ENCODE measurements at regions not wholly inside any gene's neighbourhood (a gene's known extent, or its start where the extent isn't known, plus 50 kb on each side); places are given as distances from the start of the nearest gene placed in this dataset.
"Not testable (repeated sequence)": the region's sequence is repeated elsewhere in the genome, so short reads cannot be mapped to it uniquely, and the experiment has no call there.

- DNase-seq, result no peak
Measured at GRCh38 chr9:11549311-11549794, 936.6 kb upstream of the PTPRD start.

DNA sequence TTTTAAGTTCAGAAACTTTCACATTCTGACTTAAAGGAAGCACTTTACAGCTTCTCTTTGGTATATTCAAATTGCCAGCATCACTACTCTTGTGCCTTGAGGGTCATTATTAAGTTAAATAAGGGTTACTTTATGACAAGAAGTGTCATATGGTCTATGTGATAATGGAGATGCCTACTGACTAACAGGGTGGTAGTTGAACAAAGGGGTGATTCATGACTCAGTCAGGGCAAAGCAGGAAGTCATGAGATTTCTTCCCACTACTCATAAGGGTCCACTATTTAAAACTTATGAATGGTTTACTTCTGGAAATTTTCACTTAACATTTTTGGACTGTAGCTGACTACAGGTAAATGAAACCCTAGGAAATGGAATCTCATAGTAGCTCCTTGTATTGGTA is 938.3 kb upstream of the PTPRD start:
- DNase-seq, result no peak

DNA sequence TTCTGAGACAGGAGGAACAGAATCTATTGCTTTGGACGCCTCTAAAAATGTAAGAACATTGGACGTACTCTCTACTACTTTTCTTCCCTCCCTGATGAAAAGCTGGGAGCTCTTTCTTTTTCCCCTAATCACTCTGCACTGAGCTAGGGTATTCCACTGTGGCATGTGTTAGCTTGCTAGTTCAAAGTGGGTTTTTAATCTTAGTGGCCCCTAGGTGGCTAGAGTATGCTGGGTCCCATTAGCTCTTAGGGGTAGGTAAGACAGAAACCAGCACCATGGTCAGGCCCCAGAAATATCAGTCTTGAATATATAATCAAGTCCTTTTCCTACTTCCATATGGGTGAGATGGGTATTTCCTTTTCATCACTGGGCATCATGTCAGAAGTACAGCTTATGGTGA is 945.2 kb upstream of the PTPRD start:
- no peak for DNase-seq

GRCh38 chr9:11559001-11559776 is 946.4 kb upstream of the PTPRD start:
- no peak for DNase-seq

DNA sequence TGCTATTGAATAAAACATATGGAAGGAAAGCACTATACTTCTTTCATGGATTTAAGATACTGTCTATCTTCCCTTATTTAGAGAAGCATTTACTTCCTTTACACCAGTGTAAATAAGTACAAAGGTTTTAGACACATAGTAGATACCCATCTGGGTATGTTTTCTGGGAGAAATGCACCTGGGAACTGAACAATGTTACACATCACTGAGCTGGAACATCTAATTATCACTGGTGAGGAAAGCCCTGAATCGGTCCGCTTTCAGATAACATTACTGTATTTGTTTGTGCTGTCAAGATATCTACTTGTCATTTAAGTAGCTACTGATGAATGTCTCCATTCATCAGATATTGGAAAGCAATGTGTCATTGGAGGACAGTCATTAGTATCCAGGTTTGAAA is 964.7 kb upstream of the PTPRD start:
- no peak for DNase-seq

DNA sequence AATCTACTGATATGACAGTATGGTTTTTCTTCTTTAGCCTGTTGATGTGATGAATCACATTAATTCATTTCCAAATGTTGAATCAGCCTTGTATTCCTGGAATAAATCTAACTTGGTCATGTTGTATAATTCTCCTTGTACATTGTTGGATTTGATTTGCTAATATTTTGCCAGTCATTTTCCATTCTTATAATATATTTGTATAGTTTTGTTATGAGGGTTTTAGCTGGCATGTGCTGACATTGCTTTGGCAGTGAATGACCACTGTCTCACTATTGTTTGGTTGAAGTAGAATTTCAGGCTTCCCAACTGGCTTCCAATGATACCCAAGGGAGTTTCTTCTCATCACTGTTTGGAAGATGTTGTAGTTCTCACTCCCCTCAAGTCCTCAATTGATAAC is 983.0 kb upstream of the PTPRD start:
- no peak for DNase-seq

DNA sequence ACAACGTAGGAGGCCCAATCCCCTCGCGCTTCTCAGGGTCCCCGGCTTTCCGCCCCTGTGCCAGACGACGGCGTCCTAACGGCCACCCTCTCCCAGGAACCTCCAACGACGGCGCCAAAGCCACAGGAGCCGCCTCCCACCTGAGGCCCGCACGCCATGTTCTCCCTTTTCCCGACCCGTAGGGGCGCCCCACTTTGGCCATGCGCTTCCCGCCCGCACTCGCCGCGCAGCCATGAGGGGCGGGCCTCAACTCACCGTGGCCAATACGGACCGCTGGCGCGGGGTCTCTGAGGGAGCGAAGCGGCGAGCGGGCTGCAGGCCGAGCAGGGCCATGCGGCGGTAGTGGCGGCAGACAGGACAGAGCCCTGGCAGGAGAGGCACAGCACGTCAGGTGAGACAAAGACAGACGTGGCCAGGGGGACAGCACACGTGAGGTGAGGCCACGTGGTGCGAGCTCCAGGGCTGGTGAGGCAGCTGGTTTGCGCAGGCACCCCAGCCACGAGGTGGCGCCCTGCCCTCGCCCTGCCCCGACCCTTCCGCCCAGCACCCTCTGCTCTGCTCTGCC is 1005.5 kb upstream of the PTPRD start:
- no peak for DNase-seq

DNA sequence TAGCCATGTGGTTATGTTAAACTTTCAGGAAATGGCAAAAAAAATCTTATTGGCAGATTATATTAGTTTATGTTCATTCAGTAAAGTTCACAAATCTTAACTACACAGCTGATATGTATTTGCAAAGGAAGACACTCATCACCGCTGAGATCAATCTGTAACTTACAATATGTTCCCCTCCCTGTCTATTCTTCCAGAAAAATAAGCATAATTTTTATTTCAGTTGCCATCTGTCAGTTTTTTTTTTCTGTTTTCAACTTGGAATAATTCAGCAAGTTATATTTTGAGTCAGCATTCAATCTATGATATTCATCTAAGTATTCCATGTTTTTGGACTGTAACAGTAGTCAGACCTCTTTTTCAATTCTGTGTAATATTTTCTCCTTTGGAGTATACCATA is 1019.9 kb upstream of the PTPRD start:
- DNase-seq, result no peak

GRCh38 chr9:11646831-11647230 is 1034.0 kb upstream of the PTPRD start:
- DNase-seq, result no peak

- DNase-seq, result no peak
Measured at GRCh38 chr9:11653867-11654266, 1039.3 kb upstream of the TYRP1 start.

- no peak for DNase-seq
Measured at GRCh38 chr9:11663913-11664312, 1029.3 kb upstream of the TYRP1 start.

- no peak for DNase-seq
Measured at GRCh38 chr9:11676821-11677220, 1016.4 kb upstream of the TYRP1 start.

DNA sequence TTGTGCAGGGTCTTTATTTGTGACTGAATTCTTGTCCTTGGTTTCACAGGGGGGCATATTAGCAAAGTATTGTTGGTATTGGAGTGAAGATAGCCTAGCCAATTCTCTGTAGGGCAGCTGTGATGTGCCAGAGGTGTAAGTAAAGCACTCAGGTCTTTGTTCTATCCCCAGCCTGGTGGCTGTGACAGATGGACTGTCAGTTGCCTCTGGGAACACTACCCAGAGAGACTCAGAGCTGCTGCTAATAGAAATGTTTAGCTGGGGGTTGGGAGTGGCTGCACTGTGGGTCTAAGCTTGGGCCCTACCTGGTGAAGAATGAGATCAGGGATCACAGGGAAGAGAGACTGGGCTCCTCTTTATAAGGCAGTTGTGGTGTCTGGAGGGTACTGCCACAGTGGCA is 1006.5 kb upstream of the TYRP1 start:
- DNase-seq, result no peak

GRCh38 chr9:11697126-11697525 is 996.1 kb upstream of the TYRP1 start:
- DNase-seq, result no peak

DNA sequence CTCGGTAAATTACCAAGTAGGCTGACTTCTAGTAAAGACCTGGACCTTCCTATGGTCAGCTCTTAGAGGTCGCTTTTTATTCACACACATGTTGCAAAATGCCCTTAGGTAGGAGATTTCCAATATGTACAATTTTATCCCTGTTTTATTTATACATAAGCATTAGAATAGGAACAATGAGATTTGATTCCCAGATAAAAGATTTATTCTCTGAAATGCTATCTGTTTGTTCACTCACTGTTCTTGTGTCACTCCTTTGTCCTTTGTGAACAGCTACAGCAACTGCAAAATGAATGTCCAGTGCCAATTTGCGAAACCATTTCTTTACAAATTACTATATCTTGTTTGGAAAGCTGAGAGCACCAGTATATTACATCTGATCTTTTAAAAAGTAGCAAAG is 991.5 kb upstream of the TYRP1 start:
- no peak for DNase-seq

GRCh38 chr9:11702548-11702947 is 990.6 kb upstream of the TYRP1 start:
- no peak for DNase-seq

DNA sequence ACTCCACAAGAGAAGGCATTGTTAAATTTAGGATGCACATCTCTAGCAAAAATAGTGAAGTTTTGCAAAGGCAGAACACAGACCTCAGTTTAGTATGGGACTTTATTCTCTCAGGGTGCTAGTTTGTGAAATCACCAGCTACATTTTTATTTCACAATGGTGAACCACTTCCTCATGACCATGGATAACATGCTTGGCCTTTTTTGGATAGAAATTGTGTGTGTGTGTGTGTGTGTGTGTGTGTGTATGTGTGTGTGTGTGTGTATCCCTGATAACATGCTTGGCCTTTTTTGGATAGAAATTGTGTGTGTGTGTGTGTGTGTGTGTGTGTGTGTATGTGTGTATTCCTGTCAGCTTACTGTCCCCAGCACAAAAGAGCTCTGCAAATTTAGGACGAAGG is 989.0 kb upstream of the TYRP1 start:
- not testable (repeated sequence) for DNase-seq

GRCh38 chr9:11708899-11709298 is 984.3 kb upstream of the TYRP1 start:
- DNase-seq, result no peak

- DNase-seq, result no peak
Measured at GRCh38 chr9:11709567-11709966, 983.6 kb upstream of the TYRP1 start.

DNA sequence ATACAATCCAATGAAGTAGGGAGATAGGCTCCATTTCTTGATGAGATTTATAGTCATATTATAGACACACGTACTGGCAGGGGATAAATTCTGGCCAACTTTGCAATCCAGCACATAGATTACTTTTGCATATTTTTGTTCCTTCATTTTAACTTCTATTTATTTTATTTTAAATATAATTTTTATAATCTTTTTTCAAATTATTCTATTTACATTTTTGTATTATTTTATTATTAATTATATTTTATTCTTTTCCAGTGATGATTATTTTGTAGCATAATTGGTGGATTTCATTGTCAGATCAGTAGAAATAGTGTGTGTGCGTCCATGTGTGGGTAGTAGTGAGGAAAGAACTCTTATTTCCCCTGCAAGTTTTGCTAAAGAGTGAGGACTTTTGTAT is 980.1 kb upstream of the TYRP1 start:
- DNase-seq, result no peak

- no peak for DNase-seq
Measured at GRCh38 chr9:11722957-11723356, 970.2 kb upstream of the TYRP1 start.

DNA sequence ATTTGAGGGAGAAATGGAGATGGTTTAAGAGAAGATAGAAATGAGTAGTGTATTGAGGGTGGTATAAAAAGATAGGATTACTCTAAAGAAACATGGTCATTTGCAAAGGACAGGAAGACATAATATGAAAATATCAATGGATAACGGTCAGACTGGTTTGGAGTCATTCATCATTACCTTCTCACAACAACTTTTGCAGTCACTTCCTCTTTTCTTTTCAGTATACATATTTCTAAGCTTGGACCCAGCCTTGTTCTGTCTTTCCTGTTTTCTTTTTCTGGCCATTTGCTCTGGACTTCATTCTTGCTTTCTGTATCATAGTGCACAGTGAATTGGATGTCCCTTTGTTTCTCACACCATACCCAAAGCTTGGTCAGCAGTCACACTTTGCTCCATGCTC is 966.5 kb upstream of the TYRP1 start:
- DNase-seq, result no peak

DNA sequence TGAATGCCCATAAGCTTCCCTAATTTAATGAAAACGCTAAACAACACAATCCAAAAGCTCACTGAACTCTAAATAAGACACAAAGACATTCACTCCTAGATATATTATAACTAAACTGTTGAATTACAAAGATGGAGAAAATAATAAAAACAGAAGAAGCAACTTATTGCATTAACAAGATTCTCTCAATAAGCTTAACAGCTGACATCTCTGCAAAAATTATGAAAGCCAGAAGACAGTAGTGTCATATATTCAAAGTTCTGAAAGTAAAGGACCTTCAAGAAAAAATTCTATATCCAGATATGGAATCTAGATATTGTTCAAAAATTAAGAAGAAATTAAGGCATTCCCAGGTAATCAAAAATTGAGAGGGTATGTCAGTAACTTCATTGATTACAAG is 957.8 kb upstream of the TYRP1 start:
- DNase-seq, result no peak

- DNase-seq, result no peak
Measured at GRCh38 chr9:11742471-11742870, 950.7 kb upstream of the TYRP1 start.

DNA sequence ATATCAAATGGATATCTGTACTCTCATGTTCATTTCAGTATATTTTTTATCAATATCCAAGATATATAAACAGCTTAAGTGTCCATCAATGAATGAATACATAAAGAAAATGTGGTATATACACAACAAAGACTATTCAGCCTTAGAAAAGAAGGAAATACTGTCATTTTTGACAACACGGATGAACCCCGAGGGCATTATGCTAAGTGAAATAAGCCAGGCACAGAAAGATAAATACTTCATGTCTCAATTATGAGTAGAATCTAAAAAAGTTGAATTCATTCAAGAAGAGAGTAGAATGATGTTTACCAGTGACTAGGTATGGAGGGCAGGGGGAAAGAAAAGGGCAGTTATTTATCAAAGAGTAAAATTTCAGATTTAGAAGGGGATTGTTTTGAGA is 949.8 kb upstream of the TYRP1 start:
- DNase-seq, result no peak

All from T1000 (cell line).